IMR-90 (cell line): ENCODE measurements at regions not wholly inside any gene's neighbourhood (a gene's known extent, or its start where the extent isn't known, plus 50 kb on each side); places are given as distances from the start of the nearest gene placed in this dataset.

Source experiments
- ATAC-seq: fragments of 200-7000 bp; cut with Tn5 transposase; 2 replicates; pipeline ENCODE4 v1.9.1; 2020; ENCODE audit warnings: low read depth, mild to moderate bottlenecking, moderate library complexity
- BruUV-seq: library from RNA; stranded (reverse); fragments of 400-500 nt; replicated peaks from 2 replicates; lab custom pipeline; 2021; lab: Mats Ljungman, UMichigan
- CTCF ChIA-PET: fragments of 300-600 bp; formaldehyde crosslinking; extraction: SDS; loops from one replicate; lab custom pipeline; 2021; ENCODE audit warnings: antibody characterized with exemption; lab: Yijun Ruan, JAX
- POLR2A ChIA-PET: fragments of 300-600 bp; sonication (Branson Sonifier 250); formaldehyde crosslinking; loops from one replicate; lab custom pipeline; 2022; ENCODE audit warnings: antibody characterized with exemption; ENCODE audit not compliant: unreplicated experiment; lab: Charles Lee
- DNase-seq: peaks from one replicate; pipeline ENCODE4 v3.0.0; 2013
- H2AFZ ChIP-seq: replicated peaks from 2 replicates; pipeline ENCODE3; 2013; ENCODE audit warnings: low read length, mild to moderate bottlenecking; ENCODE audit not compliant: poor library complexity
- H2AK5ac ChIP-seq: 2 replicates; pipeline ENCODE4 v1.6.1; 2013; ENCODE audit warnings: low read depth, low read length, inconsistent platforms
- H2AK9ac ChIP-seq: replicated peaks from 2 replicates; pipeline ENCODE3; 2013; ENCODE audit warnings: mild to moderate bottlenecking, low read depth, low read length, moderate library complexity; ENCODE audit not compliant: poor library complexity
- H2BK120ac ChIP-seq: 2 replicates; pipeline ENCODE4 v1.6.1; 2013; ENCODE audit warnings: low read depth, low read length, inconsistent platforms
- H2BK15ac ChIP-seq: 3 replicates; pipeline ENCODE4 v1.6.1; 2013; ENCODE audit warnings: low read depth, low read length, inconsistent platforms
- H2BK20ac ChIP-seq: 2 replicates; pipeline ENCODE4 v1.6.1; 2013; ENCODE audit warnings: low read depth, mild to moderate bottlenecking, inconsistent platforms, low read length, moderate library complexity
- H2BK5ac ChIP-seq: 2 replicates; pipeline ENCODE4 v1.6.1; 2013; ENCODE audit warnings: mild to moderate bottlenecking, low read depth, low read length, inconsistent platforms; ENCODE audit not compliant: poor library complexity, severe bottlenecking
- H3K14ac ChIP-seq: replicated peaks from 2 replicates; pipeline ENCODE4 v1.6.1; 2013; ENCODE audit warnings: low read depth, low read length, inconsistent platforms
- H3K18ac ChIP-seq: 2 replicates; pipeline ENCODE4 v1.6.1; 2013; ENCODE audit warnings: low read depth, low read length, control low read depth
- H3K23ac ChIP-seq: 2 replicates; pipeline ENCODE4 v1.6.1; 2013; ENCODE audit warnings: low read depth, low read length, inconsistent platforms
- H3K27ac ChIP-seq: 2 replicates; pipeline ENCODE4 v1.5.1; 2013; ENCODE audit warnings: mild to moderate bottlenecking, control low read depth, low read length; ENCODE audit not compliant: insufficient read depth
- H3K27me3 ChIP-seq: 2 replicates; pipeline ENCODE4 v1.6.1; 2013; ENCODE audit warnings: low read length; ENCODE audit not compliant: control insufficient read depth, insufficient read depth
- H3K36me3 ChIP-seq: 2 replicates; pipeline ENCODE4 v1.6.1; 2013; ENCODE audit warnings: low read length, mixed read lengths; ENCODE audit not compliant: control insufficient read depth, insufficient read depth
- H3K4ac ChIP-seq: 2 replicates; pipeline ENCODE4 v1.6.1; 2013; ENCODE audit warnings: low read depth, low read length, inconsistent platforms
- H3K4me1 ChIP-seq: 2 replicates; pipeline ENCODE4 v1.6.1; 2013; ENCODE audit warnings: low read length, mixed read lengths; ENCODE audit not compliant: control insufficient read depth, insufficient read depth
- H3K4me2 ChIP-seq: 2 replicates; pipeline ENCODE4 v1.6.1; 2013; ENCODE audit warnings: low read depth, mild to moderate bottlenecking, control low read depth, low read length, moderate library complexity
- H3K4me3 ChIP-seq: 2 replicates; pipeline ENCODE4 v1.5.1; 2013; ENCODE audit warnings: low read depth, mild to moderate bottlenecking, control low read depth, low read length, moderate library complexity; ENCODE audit not compliant: insufficient read depth
- H3K56ac ChIP-seq: 2 replicates; pipeline ENCODE4 v1.6.1; 2013; ENCODE audit warnings: low read length, inconsistent platforms; ENCODE audit not compliant: insufficient read depth; ENCODE audit errors: extremely low read depth
- H3K79me1 ChIP-seq, 2 experiments: 2 replicates each; pipeline ENCODE4 v1.6.1; 2013; ENCODE audit warnings: low read length in 2 of 2, inconsistent platforms in 1 of 2, low read depth in 1 of 2
- H3K9ac ChIP-seq: 2 replicates; pipeline ENCODE4 v1.6.1; 2013; ENCODE audit warnings: low read depth, low read length, control low read depth
- H3K9me1 ChIP-seq: 2 replicates; pipeline ENCODE4 v1.6.1; 2013; ENCODE audit warnings: low read length, inconsistent platforms; ENCODE audit not compliant: insufficient read depth
- H3K9me3 ChIP-seq: 2 replicates; pipeline ENCODE4 v1.6.1; 2013; ENCODE audit warnings: low read length; ENCODE audit not compliant: control insufficient read depth, insufficient read depth
- H4K20me1 ChIP-seq: 2 replicates; pipeline ENCODE4 v1.6.1; 2013; ENCODE audit warnings: low read length, inconsistent platforms; ENCODE audit not compliant: insufficient read depth
- H4K5ac ChIP-seq: 2 replicates; pipeline ENCODE4 v1.6.1; 2013; ENCODE audit warnings: mild to moderate bottlenecking, low read depth, low read length, control low read depth
- H4K8ac ChIP-seq, 2 experiments: 2 replicates each; pipeline ENCODE4 v1.6.1; 2013; ENCODE audit warnings: low read depth in 2 of 2, low read length in 2 of 2, control low read depth in 1 of 2, inconsistent platforms in 1 of 2
- H4K91ac ChIP-seq: 2 replicates; pipeline ENCODE4 v1.6.1; 2013; ENCODE audit warnings: low read depth, low read length, inconsistent platforms; ENCODE audit not compliant: insufficient read depth
- BHLHE40 ChIP-seq: fragments of 150-350 bp; IDR thresholded peaks from 2 replicates; pipeline ENCODE4 v1.6.1; 2016; ENCODE audit warnings: mild to moderate bottlenecking, low read depth, low read length
- CEBPB ChIP-seq: IDR thresholded peaks from 2 replicates; pipeline ENCODE4 v1.6.1; 2012; ENCODE audit warnings: low read depth, low read length, improper control_type of control experiment
- CHD1 ChIP-seq: IDR thresholded peaks from 2 replicates; pipeline ENCODE4 v1.6.1; 2012; ENCODE audit warnings: low read depth, low read length, improper control_type of control experiment
- FOS ChIP-seq: fragments of 150-350 bp; IDR thresholded peaks from 2 replicates; pipeline ENCODE4 v1.6.1; 2016; ENCODE audit warnings: low read depth, low read length
- MAFK ChIP-seq: IDR thresholded peaks from 2 replicates; pipeline ENCODE4 v1.6.1; 2012; ENCODE audit warnings: low read depth, low read length, improper control_type of control experiment
- MAZ ChIP-seq: IDR thresholded peaks from 2 replicates; pipeline ENCODE4 v1.6.1; 2012; ENCODE audit warnings: low read depth, mild to moderate bottlenecking, low read length, improper control_type of control experiment, moderate library complexity, borderline replicate concordance
- MXI1 ChIP-seq: IDR thresholded peaks from 2 replicates; pipeline ENCODE4 v1.6.1; 2012; ENCODE audit warnings: low read depth, mild to moderate bottlenecking, low read length, moderate library complexity, borderline replicate concordance
- NFE2L2 ChIP-seq: fragments of 150-350 bp; IDR thresholded peaks from 2 replicates; pipeline ENCODE4 v1.6.1; 2016; ENCODE audit warnings: low read depth, mild to moderate bottlenecking, low read length
- POLR2A ChIP-seq: IDR thresholded peaks from 2 replicates; pipeline ENCODE4 v1.6.1; 2012; ENCODE audit warnings: mild to moderate bottlenecking, low read depth, low read length
- RAD21 ChIP-seq: IDR thresholded peaks from 2 replicates; pipeline ENCODE4 v1.6.1; 2012; ENCODE audit warnings: low read length, improper control_type of control experiment
- RCOR1 ChIP-seq: IDR thresholded peaks from 2 replicates; pipeline ENCODE4 v1.6.1; 2012; ENCODE audit warnings: mild to moderate bottlenecking, low read length, improper control_type of control experiment; ENCODE audit not compliant: insufficient replicate concordance
- RFX5 ChIP-seq: IDR thresholded peaks from 2 replicates; pipeline ENCODE4 v1.8.0; 2012; ENCODE audit warnings: low read depth, mild to moderate bottlenecking, low read length, moderate library complexity
- SMC3 ChIP-seq: fragments of 150-350 bp; IDR thresholded peaks from 2 replicates; pipeline ENCODE4 v1.6.1; 2016; ENCODE audit warnings: low read depth, mild to moderate bottlenecking, antibody characterized with exemption, low read length, moderate library complexity
- WGBS, 2 experiments: methylation state at CpG; one replicate each; pipeline versions ENCODE4 v1.1.5 to v1.1.7; 2013; ENCODE audit warnings: missing lambda C conversion rate in 2 of 2; ENCODE audit not compliant: insufficient read length in 1 of 2; ENCODE audit errors: extremely low coverage in 2 of 2; 5-methylcytosine and 5-hydroxymethylcytosine counted together
- dilution Hi-C: fragments of 300-500 bp; cut with HindIII; formaldehyde crosslinking; loops from one replicate; pipeline ENCODE4 v1.14.3; 2018; ENCODE audit warnings: low sequenced_read_pairs; ENCODE audit not compliant: unreplicated experiment
- in situ Hi-C: fragments of 300-500 bp; cut with MboI; formaldehyde crosslinking; loops from 3 replicates; pipeline ENCODE4 v1.14.3; 2019; ENCODE audit warnings: low sequenced_read_pairs, inconsistent platforms, mixed read lengths
- intact Hi-C: fragments of 100-400 bp; cut with micrococcal nuclease; formaldehyde crosslinking; loops from 2 replicates; pipeline ENCODE4 v1.10.0; 2022
- TF ChIP-seq, protein P1 (sequence below): fragments of 150-350 bp; IDR thresholded peaks from 2 replicates; pipeline ENCODE4 v1.6.1; 2017; ENCODE audit warnings: mild to moderate bottlenecking, antibody characterized with exemption, low read length, low read depth
- TF ChIP-seq, protein P2 (sequence below): fragments of 150-350 bp; IDR thresholded peaks from 2 replicates; pipeline ENCODE4 v1.6.1; 2016; ENCODE audit warnings: low read depth, mild to moderate bottlenecking, low read length, moderate library complexity, borderline replicate concordance
- TF ChIP-seq, protein P3 (sequence below): conservative IDR thresholded peaks from 2 replicates; pipeline ENCODE4 v1.5.1; 2012; ENCODE audit warnings: mild to moderate bottlenecking, low read depth, low read length, improper control_type of control experiment

DNA sequence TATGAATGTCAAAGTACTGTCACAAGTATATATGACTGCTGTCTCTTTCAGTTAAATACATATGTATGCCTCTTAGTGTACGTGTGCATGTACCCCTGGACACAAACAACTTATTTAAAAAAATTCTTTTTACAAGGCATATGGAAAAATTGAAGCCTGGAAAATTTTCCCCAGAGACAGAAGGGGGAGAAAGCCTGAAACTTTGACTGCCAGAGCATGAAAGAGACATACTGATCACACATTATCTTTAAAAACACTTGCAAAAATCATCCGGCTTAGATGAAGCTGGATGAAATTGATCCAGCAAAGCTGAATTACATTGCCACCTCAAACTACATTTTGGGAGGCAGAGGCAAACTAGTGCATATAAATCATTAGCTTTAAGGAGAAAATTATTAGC lies 88.0 kb upstream of the NFIB start:
- DNase-seq (no peak), ATAC-seq (no peak)
- H3K23ac ChIP-seq: no peak overlapping the region
- H4K8ac ChIP-seq: no peak overlapping the region
- H3K27ac ChIP-seq: no peak overlapping the region
- dilution Hi-C loops: no loop called here
- H3K9me1 ChIP-seq: no peaks in the 10 kb centered on the region
- no peak overlapping the region for H3K18ac ChIP-seq
- no peaks in the 10 kb centered on the region for H3K79me1 ChIP-seq
- peaks cover 2% of the 10 kb centered on the region; the same call in 1 of the 2 replicates for H3K4me1 ChIP-seq
- peaks cover 52% of the 10 kb centered on the region for H3K27me3 ChIP-seq
- no peak overlapping the region for H3K4me2 ChIP-seq
- no peak overlapping the region for H3K4me3 ChIP-seq
- no peak overlapping the region for H3K56ac ChIP-seq
- H2AFZ ChIP-seq: no peak overlapping the region
- in situ Hi-C loops: no loop called here
- H2BK15ac ChIP-seq: no peak overlapping the region
- TF ChIP-seq POLR2A (no peak), FOS (no peak), SMC3 (no peak), RAD21 (no peak), MAZ (no peak), CHD1 (no peak), NFE2L2 (no peak), MAFK (no peak), RFX5 (no peak), BHLHE40 (no peak), CEBPB (no peak), RCOR1 (no peak), MXI1 (no peak)
- TF ChIP-seq, protein P1, sequence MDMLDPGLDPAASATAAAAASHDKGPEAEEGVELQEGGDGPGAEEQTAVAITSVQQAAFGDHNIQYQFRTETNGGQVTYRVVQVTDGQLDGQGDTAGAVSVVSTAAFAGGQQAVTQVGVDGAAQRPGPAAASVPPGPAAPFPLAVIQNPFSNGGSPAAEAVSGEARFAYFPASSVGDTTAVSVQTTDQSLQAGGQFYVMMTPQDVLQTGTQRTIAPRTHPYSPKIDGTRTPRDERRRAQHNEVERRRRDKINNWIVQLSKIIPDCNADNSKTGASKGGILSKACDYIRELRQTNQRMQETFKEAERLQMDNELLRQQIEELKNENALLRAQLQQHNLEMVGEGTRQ: no peak
- TF ChIP-seq, protein P2, sequence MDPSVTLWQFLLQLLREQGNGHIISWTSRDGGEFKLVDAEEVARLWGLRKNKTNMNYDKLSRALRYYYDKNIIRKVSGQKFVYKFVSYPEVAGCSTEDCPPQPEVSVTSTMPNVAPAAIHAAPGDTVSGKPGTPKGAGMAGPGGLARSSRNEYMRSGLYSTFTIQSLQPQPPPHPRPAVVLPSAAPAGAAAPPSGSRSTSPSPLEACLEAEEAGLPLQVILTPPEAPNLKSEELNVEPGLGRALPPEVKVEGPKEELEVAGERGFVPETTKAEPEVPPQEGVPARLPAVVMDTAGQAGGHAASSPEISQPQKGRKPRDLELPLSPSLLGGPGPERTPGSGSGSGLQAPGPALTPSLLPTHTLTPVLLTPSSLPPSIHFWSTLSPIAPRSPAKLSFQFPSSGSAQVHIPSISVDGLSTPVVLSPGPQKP: no peak
- TF ChIP-seq, protein P3, sequence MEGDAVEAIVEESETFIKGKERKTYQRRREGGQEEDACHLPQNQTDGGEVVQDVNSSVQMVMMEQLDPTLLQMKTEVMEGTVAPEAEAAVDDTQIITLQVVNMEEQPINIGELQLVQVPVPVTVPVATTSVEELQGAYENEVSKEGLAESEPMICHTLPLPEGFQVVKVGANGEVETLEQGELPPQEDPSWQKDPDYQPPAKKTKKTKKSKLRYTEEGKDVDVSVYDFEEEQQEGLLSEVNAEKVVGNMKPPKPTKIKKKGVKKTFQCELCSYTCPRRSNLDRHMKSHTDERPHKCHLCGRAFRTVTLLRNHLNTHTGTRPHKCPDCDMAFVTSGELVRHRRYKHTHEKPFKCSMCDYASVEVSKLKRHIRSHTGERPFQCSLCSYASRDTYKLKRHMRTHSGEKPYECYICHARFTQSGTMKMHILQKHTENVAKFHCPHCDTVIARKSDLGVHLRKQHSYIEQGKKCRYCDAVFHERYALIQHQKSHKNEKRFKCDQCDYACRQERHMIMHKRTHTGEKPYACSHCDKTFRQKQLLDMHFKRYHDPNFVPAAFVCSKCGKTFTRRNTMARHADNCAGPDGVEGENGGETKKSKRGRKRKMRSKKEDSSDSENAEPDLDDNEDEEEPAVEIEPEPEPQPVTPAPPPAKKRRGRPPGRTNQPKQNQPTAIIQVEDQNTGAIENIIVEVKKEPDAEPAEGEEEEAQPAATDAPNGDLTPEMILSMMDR: no peak
- H3K9me3 ChIP-seq: no peaks in the 10 kb centered on the region
- H2AK9ac ChIP-seq: no peak overlapping the region
- H3K36me3 ChIP-seq: no peaks in the 10 kb centered on the region
- CTCF ChIA-PET: interaction anchor here (0.8 to 1.0 kb wide), 2 partner anchors 21 to 974 kb away, joined by 3 read pairs; no protein-coding TSS in a partner anchor
- no peaks in the 10 kb centered on the region for H4K20me1 ChIP-seq
- H2BK120ac ChIP-seq: no peak overlapping the region
- no peak overlapping the region for H3K9ac ChIP-seq
- no peak overlapping the region for H2BK5ac ChIP-seq
- WGBS, 2 experiments: no CpG with 5 or more reads among the region's 2 CpGs
- H2AK5ac ChIP-seq: no peak overlapping the region
- no peak overlapping the region for H3K14ac ChIP-seq
- POLR2A ChIA-PET: no interaction called here
- no peak overlapping the region for H2BK20ac ChIP-seq
- no peak overlapping the region for H3K4ac ChIP-seq
- no TSS peak for BruUV-seq
- intact Hi-C loops: no loop called here
- no peak overlapping the region for H4K5ac ChIP-seq
- no peak overlapping the region for H4K91ac ChIP-seq
